H9 (cell line): ENCODE measurements at regions not wholly inside any gene's neighbourhood (a gene's known extent, or its start where the extent isn't known, plus 50 kb on each side); places are given as distances from the start of the nearest gene placed in this dataset.

Source experiments
- DNase-seq: peaks from one replicate; pipeline ENCODE4 v3.0.0-alpha.2; 2017
- H2AFZ ChIP-seq: one replicate; pipeline ENCODE4 v1.6.1; 2013; ENCODE audit warnings: mild to moderate bottlenecking, low read length, control low read depth, moderate library complexity
- H2AK5ac ChIP-seq: 2 replicates; pipeline ENCODE4 v1.6.1; 2013; ENCODE audit warnings: low read length, control low read depth, mixed read lengths; ENCODE audit not compliant: insufficient read length
- H2BK120ac ChIP-seq: one replicate; pipeline ENCODE4 v1.6.1; 2013; ENCODE audit warnings: low read depth, mild to moderate bottlenecking, low read length, control low read depth, inconsistent platforms; ENCODE audit not compliant: poor library complexity, severe bottlenecking
- H2BK12ac ChIP-seq: 2 replicates; pipeline ENCODE4 v1.6.1; 2013; ENCODE audit warnings: low read length, control low read depth, mixed read lengths, low read depth; ENCODE audit not compliant: insufficient read length
- H2BK15ac ChIP-seq: 2 replicates; pipeline ENCODE4 v1.6.1; 2013; ENCODE audit warnings: low read depth, low read length, control low read depth
- H2BK20ac ChIP-seq: one replicate; pipeline ENCODE4 v1.6.1; 2013; ENCODE audit warnings: low read depth, mild to moderate bottlenecking, low read length, control low read depth, inconsistent platforms; ENCODE audit not compliant: poor library complexity, severe bottlenecking
- H2BK5ac ChIP-seq: 2 replicates; pipeline ENCODE4 v1.6.1; 2013; ENCODE audit warnings: low read length, control low read depth, mixed read lengths; ENCODE audit not compliant: insufficient read length
- H3K14ac ChIP-seq: 2 replicates; pipeline ENCODE4 v1.6.1; 2013; ENCODE audit warnings: low read length, control low read depth; ENCODE audit not compliant: insufficient read depth
- H3K18ac ChIP-seq: 2 replicates; pipeline ENCODE4 v1.6.1; 2013; ENCODE audit warnings: low read depth, mild to moderate bottlenecking, mixed read lengths, low read length, control low read depth; ENCODE audit not compliant: insufficient read length
- H3K23ac ChIP-seq: 2 replicates; pipeline ENCODE4 v1.6.1; 2013; ENCODE audit warnings: low read length, control low read depth, mixed read lengths, low read depth; ENCODE audit not compliant: insufficient read length
- H3K23me2 ChIP-seq: 2 replicates; pipeline ENCODE4 v1.6.1; 2013; ENCODE audit warnings: low read depth, mild to moderate bottlenecking, mixed read lengths, low read length, control low read depth; ENCODE audit not compliant: insufficient read length, poor library complexity, severe bottlenecking
- H3K27ac ChIP-seq: 2 replicates; pipeline ENCODE4 v1.5.1; 2013; ENCODE audit warnings: low read length, control low read depth, mixed read lengths, low read depth; ENCODE audit not compliant: insufficient read length
- H3K27me3 ChIP-seq: 2 replicates; pipeline ENCODE4 v1.6.1; 2013; ENCODE audit warnings: low read length, control low read depth, inconsistent platforms; ENCODE audit not compliant: insufficient read depth
- H3K4ac ChIP-seq: 2 replicates; pipeline ENCODE4 v1.6.1; 2013; ENCODE audit warnings: low read depth, mild to moderate bottlenecking, control low read depth, inconsistent platforms, low read length, moderate library complexity
- H3K4me1 ChIP-seq: 2 replicates; pipeline ENCODE4 v1.6.1; 2013; ENCODE audit warnings: low read length, control low read depth, inconsistent platforms; ENCODE audit not compliant: insufficient read depth
- H3K4me2 ChIP-seq: 2 replicates; pipeline ENCODE4 v1.6.1; 2013; ENCODE audit warnings: low read length, control low read depth, mixed read lengths; ENCODE audit not compliant: insufficient read length, insufficient read depth
- H3K56ac ChIP-seq: 2 replicates; pipeline ENCODE4 v1.6.1; 2013; ENCODE audit warnings: low read depth, mild to moderate bottlenecking, mixed read lengths, low read length, control low read depth; ENCODE audit not compliant: insufficient read length
- H3K79me1 ChIP-seq: 2 replicates; pipeline ENCODE4 v1.6.1; 2013; ENCODE audit warnings: low read depth, mild to moderate bottlenecking, moderate library complexity, low read length, control low read depth, inconsistent platforms; ENCODE audit not compliant: insufficient read depth, poor library complexity, severe bottlenecking
- H3K79me2 ChIP-seq: 2 replicates; pipeline ENCODE4 v1.6.1; 2013; ENCODE audit warnings: low read length, control low read depth, inconsistent platforms; ENCODE audit not compliant: insufficient read depth
- H3K9ac ChIP-seq: 2 replicates; pipeline ENCODE4 v1.6.1; 2013; ENCODE audit warnings: low read length, control low read depth, mixed read lengths; ENCODE audit not compliant: insufficient read length; ENCODE audit errors: extremely low read depth
- H3K9me3 ChIP-seq: one replicate; pipeline ENCODE4 v1.6.1; 2013; ENCODE audit warnings: low read depth, low read length, inconsistent platforms; ENCODE audit not compliant: control insufficient read depth
- H3T11ph ChIP-seq: one replicate; pipeline ENCODE4 v1.6.1; 2013; ENCODE audit warnings: mild to moderate bottlenecking, low read length, control low read depth, inconsistent platforms
- H4K20me1 ChIP-seq: one replicate; pipeline ENCODE4 v1.6.1; 2013; ENCODE audit not compliant: control insufficient read depth, insufficient read length, insufficient read depth
- H4K5ac ChIP-seq: 2 replicates; pipeline ENCODE4 v1.6.1; 2013; ENCODE audit warnings: low read depth, mild to moderate bottlenecking, mixed read lengths, low read length, control low read depth; ENCODE audit not compliant: insufficient read length
- H4K8ac ChIP-seq: replicated peaks from 2 replicates; pipeline ENCODE4 v1.6.1; 2013; ENCODE audit warnings: low read length, control low read depth, mixed read lengths, low read depth; ENCODE audit not compliant: insufficient read length
- H4K91ac ChIP-seq: 2 replicates; pipeline ENCODE4 v1.6.1; 2013; ENCODE audit warnings: low read depth, mild to moderate bottlenecking, moderate library complexity, mixed read lengths, low read length, control low read depth; ENCODE audit not compliant: insufficient read length
- H3K27ac Mint-ChIP-seq, 3 experiments: 2 replicates in 2 of 3; 3 replicates in 1 of 3; pipeline ENCODE4 v1.8.0; 2020 to 2021; ENCODE audit warnings: mixed read lengths in 3 of 3, mild to moderate bottlenecking in 1 of 3, moderate library complexity in 1 of 3
- H3K27me3 Mint-ChIP-seq: 2 replicates; pipeline ENCODE4 v1.8.0; 2021; ENCODE audit warnings: low read depth, mild to moderate bottlenecking, moderate library complexity, mixed read lengths
- H3K36me3 Mint-ChIP-seq, 3 experiments: 2 replicates in 2 of 3; 3 replicates in 1 of 3; pipeline ENCODE4 v1.8.0; 2020 to 2021; ENCODE audit warnings: low read depth in 3 of 3, mixed read lengths in 3 of 3; ENCODE audit not compliant: insufficient read depth in 1 of 3
- H3K4me1 Mint-ChIP-seq, 2 experiments: 2 replicates each; pipeline ENCODE4 v1.8.0; 2020; ENCODE audit warnings: mixed read lengths in 2 of 2
- H3K4me3 Mint-ChIP-seq, 2 experiments: 2 replicates in 1 of 2; 3 replicates in 1 of 2; pipeline ENCODE4 v1.8.0; 2020 to 2021; ENCODE audit warnings: mild to moderate bottlenecking in 2 of 2, mixed read lengths in 2 of 2, moderate library complexity in 1 of 2
- H3K9me3 Mint-ChIP-seq, 2 experiments: 2 replicates in 1 of 2; 3 replicates in 1 of 2; pipeline ENCODE4 v1.8.0; 2020; ENCODE audit warnings: mild to moderate bottlenecking in 2 of 2, mixed read lengths in 2 of 2, moderate library complexity in 1 of 2
- CTCF ChIP-seq: fragments of 200-600 bp; sonication (generic); conservative IDR thresholded peaks from 3 replicates; pipeline ENCODE4 v1.8.0; 2021; ENCODE audit warnings: antibody characterized with exemption, mild to moderate bottlenecking
- WGBS: extraction: QIAGEN DNeasy Blood & Tissue Kit; methylation state at CpG from one replicate; pipeline ENCODE4 v1.1.7; 2013; ENCODE audit warnings: missing lambda C conversion rate, low lambda C conversion rate, mixed read lengths; ENCODE audit not compliant: insufficient read length; ENCODE audit errors: extremely low coverage; 5-methylcytosine and 5-hydroxymethylcytosine counted together

GRCh38 chr1:5701642-5702041 lies 290.6 kb downstream of the NPHP4 start:
- no peak overlapping the region for H2AFZ ChIP-seq
- H2BK15ac ChIP-seq = no peak overlapping the region
- no peaks in the 10 kb centered on the region for H4K20me1 ChIP-seq
- no peak overlapping the region for H4K8ac ChIP-seq
- Mint-ChIP-seq H3K27me3 (peaks cover 8% of the 10 kb centered on the region), H3K4me3 (no peak overlapping the region), H3K27ac (no peak overlapping the region), H3K4me1 (peaks cover 6 to 9% of the 10 kb centered on the region in 2 experiments; a peak in 3 of 4 replicates), H3K9me3 (peaks cover 0 to 3% of the 10 kb centered on the region in 2 experiments; a peak in 3 of 5 replicates), H3K36me3 (no peaks in the 10 kb centered on the region; a peak in 1 of 7 replicates)
- no peaks in the 10 kb centered on the region for H3K9me3 ChIP-seq
- no peak for DNase-seq
- no peak overlapping the region for H3K14ac ChIP-seq
- no peak overlapping the region for H2AK5ac ChIP-seq
- no peaks in the 10 kb centered on the region for H3K27me3 ChIP-seq
- no peak overlapping the region for H2BK5ac ChIP-seq
- no peaks in the 10 kb centered on the region for H3K23me2 ChIP-seq
- H3K4me2 ChIP-seq = no peak overlapping the region
- no peak for TF ChIP-seq CTCF
- no peaks in the 10 kb centered on the region for H3K4me1 ChIP-seq
- H4K5ac ChIP-seq = no peak overlapping the region
- H2BK12ac ChIP-seq = no peak overlapping the region
- no peak overlapping the region for H3K18ac ChIP-seq
- H3T11ph ChIP-seq = no peak overlapping the region
- H3K23ac ChIP-seq = no peak overlapping the region
- H3K79me1 ChIP-seq = no peaks in the 10 kb centered on the region
- no peak overlapping the region for H3K4ac ChIP-seq
- H2BK120ac ChIP-seq = no peak overlapping the region
- no peaks in the 10 kb centered on the region for H3K79me2 ChIP-seq
- WGBS = no CpG with 5 or more reads among the region's 4 CpGs
- no peak overlapping the region for H4K91ac ChIP-seq
- H2BK20ac ChIP-seq = no peak overlapping the region
- H3K9ac ChIP-seq = no peak overlapping the region
- no peak overlapping the region for H3K27ac ChIP-seq
- H3K56ac ChIP-seq = no peak overlapping the region
